NCI-H2029 treated with DMSO at 0.1 percent for 48 hours (cell line): ENCODE measurements at regions not wholly inside any gene's neighbourhood (a gene's known extent, or its start where the extent isn't known, plus 50 kb on each side); places are given as distances from the start of the nearest gene placed in this dataset.
A peak's percentile ranks its signal among the peaks of the same experiment; 100 is the strongest.

Experiments used
- DNase-seq: peaks from one replicate; lab custom pipeline; 2025; lab: John Stamatoyannopoulos, UW

DNA sequence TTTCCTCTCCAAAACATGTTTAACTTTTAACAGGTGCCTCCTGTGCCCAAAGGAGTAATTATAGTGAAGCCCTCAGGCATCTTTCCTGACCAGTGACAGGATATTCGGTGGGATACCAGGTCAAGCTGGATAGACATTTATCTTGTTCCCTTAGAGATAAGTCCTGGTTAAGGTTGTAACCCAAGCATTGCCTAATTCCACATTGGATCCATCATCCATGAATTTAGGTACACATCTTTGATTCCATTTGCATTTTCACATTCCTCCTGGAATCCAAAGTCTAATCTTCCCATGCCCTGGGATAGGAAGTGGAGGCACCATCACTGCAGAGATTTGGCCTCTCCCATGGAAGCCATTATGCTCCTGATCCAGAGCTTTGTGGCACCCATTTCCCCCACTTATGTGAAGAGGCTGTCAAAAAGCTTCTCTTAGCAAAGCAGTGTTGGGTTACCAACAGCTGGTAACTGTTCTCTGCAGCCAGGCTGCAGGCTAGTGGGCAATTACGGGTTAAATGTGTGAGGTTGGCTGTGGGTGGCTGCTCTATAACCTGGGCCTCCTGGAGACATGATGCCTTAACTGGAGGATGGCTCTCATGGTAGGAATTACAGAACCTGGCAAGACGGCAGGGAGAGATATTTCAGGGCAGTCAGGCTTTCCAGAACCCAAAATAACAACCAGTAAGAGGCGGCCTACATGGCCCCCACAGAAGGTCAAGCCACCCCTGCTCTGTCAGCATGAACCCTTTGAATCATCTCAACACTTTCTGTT, 96.9 kb upstream of the VGLL2 start:
- peak; percentile 52 for DNase-seq

DNA sequence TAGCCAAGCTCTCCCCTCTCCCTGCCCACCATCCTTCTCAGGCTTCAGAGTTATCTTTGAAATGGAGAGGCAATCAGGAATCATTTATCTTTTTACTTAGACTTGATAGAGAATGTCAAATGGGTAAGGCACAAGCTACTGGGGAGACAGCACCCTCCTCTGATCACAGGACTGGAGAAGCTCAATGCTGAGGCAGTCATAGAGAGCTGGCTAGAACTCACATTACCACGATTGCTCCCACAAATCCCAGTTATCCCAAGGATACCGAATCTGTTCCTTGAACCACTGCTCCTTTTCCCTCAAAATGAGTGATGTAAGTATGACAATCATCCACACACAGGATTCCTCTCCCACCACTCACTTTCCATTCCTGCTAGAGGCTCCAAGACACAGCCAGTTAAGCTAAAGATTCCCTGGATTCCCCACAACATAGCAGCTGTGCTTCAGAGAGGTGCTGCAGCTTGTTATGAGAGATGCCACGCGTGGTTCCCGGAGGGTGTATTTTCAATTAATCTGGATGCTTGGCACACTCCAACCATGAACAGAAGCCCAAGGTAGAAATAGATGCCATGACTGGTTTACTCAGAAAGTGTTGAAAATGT, 96.2 kb upstream of the VGLL2 start:
- DNase-seq: no peak

DNA sequence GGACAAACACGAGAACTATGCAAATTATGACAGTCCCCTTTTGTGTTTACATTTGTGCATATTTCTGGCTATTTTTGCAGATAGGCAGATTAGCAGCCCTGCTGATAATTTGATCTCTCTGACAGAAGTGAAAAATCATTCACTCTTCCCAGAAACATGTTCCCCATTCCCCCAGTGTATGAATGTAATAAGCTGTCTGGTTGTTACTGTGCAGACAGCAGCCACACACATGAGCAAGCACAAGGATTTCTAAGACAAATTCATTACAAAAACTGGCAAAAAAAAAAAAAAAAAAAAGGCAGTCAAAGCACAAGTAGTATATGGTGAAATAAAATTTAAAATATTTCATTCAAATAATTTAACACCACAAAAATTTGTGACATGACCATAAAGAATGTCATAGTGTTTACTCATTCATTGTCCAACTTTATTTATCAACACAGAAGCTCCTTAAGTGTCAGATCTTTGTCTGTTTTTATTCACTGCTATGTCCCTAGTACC, 95.5 kb upstream of the VGLL2 start:
- no peak for DNase-seq

DNA sequence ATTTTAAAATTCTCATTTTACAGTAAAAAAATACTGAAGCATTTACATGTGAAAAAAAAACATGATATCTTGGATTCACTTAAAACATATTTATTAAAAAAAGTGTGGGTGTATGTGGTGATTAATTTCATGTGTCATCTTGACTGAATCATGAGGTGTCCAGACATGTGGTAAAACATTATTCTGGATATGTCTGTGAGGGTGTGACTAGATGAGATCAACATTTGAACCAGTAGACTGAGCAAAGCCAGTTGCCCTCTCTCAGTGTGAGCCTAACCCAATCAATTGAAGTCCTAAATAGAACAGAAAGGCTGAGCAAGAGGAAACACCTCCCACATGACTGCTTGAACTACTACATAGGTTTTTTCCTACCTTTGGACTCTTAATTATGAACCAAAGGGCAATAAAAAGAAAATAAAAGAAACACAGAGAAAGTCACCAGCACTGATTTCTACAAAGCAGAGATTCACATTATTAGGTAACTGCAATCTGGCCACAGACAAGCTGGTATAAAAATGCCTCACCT, 90.5 kb upstream of the VGLL2 start:
- no peak for DNase-seq

DNA sequence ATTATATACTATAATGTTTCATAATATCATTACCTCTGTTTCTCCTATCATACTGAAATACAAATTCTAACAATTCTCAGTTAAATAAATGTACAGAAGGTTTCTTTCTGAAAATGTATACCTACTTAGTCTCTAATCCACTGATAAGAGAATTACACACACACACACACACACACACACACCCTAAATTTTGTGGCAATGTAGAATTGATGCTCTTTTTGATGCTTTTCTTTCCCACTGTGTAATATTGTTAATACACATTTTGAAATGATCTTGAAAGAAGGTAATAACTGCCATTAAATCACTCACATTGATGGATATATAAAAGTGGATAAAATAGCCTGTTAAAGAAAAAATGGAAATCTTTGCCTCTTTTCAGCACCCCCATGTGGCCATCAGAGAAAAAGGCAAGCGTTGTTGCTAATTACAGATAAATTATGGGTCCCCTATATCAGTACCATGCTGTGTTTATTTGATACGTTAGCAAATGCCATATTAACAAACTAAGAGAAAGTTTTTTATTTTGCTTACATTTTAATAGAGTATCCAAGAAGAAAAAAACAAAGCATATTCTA, 76.6 kb upstream of the VGLL2 start:
- DNase-seq: peak; percentile 10

DNA sequence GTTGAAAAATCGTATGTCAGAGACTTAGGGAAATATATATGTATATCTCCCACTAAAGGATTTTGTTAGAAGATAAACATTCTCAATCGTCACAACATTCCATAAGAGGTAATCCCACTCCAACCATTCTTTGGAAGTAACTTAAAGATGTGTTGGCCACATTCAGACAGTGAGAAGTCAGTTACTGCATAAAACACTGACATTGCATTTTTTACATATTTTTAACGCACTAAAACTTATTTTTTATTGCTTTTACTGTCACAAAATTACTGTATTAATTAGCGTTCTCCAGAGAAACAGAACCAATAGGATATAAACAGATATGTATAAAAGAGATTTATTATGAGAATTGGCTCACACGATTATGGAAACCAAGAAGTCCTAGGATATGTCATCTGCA, 74.3 kb upstream of the VGLL2 start:
- no peak for DNase-seq

DNA sequence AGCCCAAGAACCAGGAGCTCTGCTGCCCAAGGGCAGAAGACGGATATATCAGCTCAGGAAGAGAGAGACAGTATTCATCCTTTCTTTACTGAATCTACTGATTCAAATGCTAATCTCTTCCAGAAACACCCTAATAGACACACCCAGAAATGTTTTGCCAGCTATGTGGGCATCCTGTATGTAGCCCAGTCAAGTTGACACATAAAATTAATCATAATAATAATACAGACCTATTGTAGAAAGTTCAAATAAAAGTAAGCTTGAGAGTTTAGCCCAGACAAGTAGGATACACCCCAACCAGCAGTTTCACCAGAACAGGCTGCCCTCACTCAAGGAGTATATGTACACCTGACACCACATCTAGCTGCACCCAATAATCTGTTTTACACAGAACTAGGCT, 73.9 kb upstream of the VGLL2 start:
- DNase-seq: no peak

DNA sequence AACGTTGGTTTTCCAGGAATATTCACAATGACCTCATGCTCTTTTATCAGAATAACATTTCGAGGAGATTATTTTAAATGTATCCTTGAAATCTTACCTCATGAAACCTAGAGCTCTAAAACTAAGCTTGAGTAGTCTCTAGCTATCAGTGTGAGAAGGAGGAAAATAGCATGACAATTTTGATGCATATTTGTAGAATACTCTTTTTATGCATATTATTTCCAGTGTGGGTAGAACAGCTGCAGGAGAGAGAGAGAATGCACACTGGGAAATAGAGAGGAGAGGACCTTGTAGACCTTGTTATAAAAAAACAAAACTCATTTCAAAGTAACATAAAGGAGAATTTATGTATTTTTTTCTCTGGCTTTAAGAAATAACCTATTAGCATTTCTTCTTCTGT, 71.1 kb upstream of the VGLL2 start:
- DNase-seq: no peak

DNA sequence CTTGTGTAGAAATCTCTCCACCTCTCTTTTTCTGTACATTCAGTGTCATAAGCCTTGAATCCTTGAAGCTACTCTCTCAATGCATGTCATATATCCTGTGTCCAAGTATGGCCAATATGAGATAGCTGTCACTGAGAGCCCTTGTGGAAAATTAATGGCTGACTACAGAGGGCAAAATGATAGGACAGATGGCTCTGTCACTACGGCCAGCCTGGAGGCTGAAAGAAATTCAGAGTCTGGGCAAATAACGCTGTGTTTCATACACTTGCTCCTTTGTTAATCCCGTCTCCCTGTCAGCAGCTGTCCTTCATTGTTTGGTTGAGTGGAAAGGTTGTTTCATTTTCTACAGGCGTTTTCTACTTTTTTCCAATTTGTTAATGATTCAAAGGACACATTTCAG, 70.4 kb upstream of the VGLL2 start:
- DNase-seq: no peak

DNA sequence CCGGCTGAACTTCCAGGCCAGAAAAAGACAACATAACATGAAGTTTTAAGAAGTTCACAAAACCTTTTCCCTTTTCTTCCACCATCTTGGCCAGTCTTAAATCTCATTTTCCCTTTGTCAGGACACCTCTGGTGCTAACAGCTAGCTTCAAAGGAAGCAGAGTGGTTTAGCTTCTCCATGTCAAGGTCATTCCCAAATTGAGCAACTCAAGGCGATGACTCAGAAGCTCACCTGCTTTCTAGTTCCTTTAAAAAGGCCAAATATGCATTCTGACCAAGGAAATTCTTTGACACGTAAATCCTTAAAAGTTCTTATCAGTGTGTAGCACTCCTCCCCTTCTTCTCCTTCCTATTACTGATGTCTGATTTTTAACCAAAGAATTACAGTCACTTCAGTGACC, 69.6 kb upstream of the VGLL2 start:
- no peak for DNase-seq

DNA sequence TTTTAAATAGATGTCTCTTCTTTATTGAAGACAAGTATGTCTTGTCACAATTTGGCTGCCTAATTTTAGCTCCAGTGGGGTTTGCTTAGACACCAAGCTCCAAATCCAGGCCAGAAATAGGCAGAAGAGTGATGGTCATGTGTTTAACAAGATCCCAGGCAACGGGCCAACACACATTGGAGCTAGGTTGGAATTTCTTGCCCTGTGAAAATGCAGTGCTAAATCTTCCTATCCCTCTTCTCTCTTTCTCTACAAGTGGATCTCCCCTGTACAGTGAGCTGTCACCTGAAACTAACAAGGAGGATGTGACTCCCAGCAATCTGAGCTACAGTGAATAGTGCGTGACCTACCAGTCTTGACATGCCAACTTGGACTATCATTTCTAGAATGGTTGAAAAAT, 65.3 kb upstream of the VGLL2 start:
- no peak for DNase-seq

DNA sequence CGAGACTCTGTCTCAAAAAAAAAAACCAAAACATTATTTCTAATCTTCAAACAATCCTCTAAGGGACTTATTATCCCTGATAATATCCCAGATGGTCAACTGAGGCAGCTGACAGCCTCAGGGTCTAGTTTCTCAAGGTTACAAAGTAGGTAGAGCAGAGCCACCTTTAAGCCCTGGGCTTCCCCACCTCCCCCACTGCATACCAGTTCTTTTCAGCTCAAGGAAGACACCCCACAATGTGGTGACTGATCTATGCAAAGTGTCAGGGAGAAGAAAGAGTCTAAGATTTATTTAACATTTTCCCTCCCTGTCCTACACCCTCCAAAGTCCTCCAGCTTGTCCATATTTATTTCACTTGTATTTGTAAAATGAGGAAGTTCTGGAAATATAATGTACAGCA, 60.5 kb upstream of the VGLL2 start:
- no peak for DNase-seq

DNA sequence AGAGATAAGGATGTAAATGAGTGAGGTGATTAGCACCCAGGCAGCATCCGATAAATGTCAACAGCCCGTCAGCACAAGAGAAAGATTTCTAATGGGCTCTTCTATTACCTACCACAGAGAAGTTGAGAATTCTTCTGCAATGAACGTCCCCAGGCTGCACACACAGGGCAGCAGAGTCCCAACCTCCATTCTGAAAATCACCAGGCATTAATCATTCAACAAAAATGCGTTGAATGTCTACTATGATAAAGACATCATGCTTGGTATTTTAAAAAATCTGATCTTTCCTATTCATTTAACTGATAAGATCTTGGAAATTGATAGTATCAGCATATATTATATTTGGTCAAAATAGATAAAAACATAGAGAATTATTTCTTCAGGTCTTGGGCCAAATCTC, 59.5 kb upstream of the VGLL2 start:
- DNase-seq: no peak

DNA sequence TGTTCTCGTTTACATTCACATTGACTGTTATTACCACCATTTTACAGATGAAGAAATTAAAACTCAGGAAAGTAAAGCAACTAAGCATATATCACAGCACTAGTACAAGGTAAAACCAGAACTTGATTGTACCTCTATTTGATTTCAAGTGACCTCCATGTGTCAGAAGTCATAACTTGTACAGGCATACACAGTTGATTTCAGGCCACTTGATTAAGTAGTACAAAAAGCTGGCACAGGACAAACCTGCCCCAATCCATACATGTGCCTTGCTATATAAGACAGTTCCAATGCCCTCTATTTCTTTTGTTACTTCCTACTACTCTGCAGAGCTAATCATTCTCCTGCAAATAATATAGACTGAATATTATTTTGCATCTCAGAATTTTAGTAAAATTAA, 58.8 kb upstream of the VGLL2 start:
- DNase-seq: no peak

DNA sequence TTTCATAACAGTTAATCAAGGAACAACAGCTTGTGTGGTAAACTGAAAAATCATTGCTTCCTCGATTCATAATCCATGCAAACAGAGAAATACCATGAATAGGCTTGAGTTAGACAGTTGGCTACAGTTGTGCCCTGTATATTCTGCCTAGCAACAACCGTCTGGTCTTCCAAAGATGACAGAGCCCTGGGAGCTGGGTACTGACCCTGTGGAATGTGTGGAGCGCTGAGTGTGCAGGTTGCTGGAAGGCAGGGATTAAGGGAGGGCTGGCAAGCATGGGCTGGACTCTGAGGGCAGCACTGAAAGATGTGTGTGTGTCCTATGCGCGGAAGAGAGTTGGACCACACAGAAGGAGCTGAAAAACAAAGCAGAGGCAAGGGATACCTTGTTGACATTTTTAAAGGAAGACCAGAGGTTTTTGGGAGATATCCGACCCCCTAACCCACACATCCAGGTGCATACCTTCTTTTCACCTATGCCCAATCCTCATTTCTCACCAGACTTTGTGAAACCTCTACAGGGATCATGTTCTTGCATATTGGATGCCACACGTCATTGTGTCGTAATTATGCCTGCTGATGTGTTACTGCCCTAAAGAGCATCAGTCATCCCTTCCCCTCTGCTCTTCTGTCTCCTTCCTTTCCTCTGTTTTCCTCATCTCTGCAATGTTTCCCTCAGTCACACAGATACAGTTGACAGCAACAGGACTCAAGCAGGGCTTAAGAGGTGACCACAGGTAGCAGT, 58.2 kb upstream of the VGLL2 start:
- DNase-seq: no peak

DNA sequence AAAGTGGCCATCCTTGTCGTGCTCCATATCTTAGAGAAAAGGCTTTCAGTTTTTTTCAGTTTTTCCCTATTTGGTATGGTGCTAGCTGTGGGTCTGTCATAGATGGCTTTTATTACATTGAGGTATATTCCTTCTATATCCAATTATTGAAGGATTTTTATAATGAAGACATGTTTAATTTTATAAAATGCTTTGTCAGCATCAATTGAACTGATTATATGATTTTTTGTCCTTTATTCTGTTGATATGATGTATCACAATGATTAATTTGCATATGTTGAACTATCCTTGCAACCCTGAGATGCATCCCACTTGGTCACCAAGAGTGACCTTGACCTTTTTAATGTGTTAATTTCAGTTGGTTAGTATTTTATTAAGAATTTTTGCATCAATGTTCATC, 55.1 kb upstream of the VGLL2 start:
- no peak for DNase-seq

DNA sequence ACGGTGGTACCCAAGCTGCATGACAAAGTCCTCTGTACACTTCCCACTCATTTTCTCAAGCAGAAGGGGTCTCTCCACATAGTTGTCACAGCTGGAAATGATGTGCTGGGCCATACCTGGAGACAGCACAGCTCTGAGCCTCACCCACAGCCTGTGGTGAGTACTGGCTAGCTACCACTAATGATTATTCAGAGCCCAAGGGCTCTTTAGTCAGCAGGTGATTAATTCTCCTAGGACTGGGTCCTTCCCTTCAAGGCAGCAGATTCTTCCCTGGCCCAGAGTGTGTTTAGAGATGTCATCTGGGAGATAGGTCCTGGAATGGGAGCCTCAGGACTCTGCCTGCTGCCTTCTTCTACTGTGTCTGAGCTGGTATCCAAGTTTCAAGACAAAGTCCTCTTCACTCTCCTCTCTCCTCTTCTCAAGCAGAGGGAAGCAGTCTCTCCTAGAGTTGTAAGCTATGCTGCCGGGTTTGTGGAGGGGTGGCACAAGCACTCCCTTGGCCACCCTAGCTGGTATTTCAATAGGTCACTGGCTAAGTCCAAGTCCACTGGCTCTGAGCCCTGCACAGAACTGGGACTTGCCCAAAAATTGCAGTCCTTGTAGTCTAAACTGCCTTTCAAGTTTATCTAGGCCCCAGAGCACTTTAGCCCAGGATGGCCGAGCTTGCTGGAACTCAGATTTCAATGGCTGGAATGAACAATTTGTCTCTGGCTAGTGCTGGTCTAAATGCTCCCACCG, 49.8 kb upstream of the VGLL2 start:
- DNase-seq: no peak
